HUES6 (cell line): ENCODE measurements at regions not wholly inside any gene's neighbourhood (a gene's known extent, or its start where the extent isn't known, plus 50 kb on each side); places are given as distances from the start of the nearest gene placed in this dataset.

Experiments
- H3K27ac ChIP-seq: 2 replicates; pipeline ENCODE4 v1.7.0; 2013; ENCODE audit warnings: low read depth, mild to moderate bottlenecking, low read length, inconsistent platforms
- H3K27me3 ChIP-seq: 2 replicates; pipeline ENCODE4 v1.6.1; 2013; ENCODE audit warnings: low read length; ENCODE audit not compliant: control insufficient read depth, insufficient read depth
- H3K36me3 ChIP-seq: 2 replicates; pipeline ENCODE4 v1.6.1; 2013; ENCODE audit warnings: low read length; ENCODE audit not compliant: control insufficient read depth, insufficient read depth
- H3K4me1 ChIP-seq: 2 replicates; pipeline ENCODE4 v1.6.1; 2013; ENCODE audit warnings: low read length; ENCODE audit not compliant: control insufficient read depth, insufficient read depth
- H3K4me3 ChIP-seq: 2 replicates; pipeline ENCODE4 v1.5.1; 2013; ENCODE audit warnings: low read depth, low read length
- H3K9ac ChIP-seq: one replicate; pipeline ENCODE4 v1.6.1; 2013; ENCODE audit warnings: mild to moderate bottlenecking, low read length
- H3K9me3 ChIP-seq: 2 replicates; pipeline ENCODE4 v1.6.1; 2013; ENCODE audit warnings: low read depth, low read length; ENCODE audit not compliant: control insufficient read depth, insufficient read depth

DNA sequence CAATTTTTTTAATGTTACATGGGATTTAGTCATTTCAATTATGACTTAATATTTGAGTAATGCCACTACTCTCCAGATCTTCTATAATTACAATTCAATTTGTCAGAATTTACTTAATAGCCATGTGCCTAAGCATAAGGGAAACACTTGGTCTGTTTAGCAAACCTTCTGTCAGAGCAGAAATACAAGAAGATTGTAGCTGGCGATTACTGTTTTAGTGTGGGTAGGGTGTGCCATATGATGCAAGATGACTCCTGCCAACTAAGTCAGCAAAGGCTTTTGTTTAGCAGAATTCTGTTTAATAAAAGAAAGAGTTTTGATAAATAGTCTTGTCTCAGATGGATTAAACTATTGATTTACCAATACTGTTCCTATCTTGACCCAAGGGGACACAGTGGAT, 455.4 kb downstream of the RNF144B start:
- H3K9me3 ChIP-seq: no peaks in the 10 kb centered on the region
- no peaks in the 10 kb centered on the region for H3K27me3 ChIP-seq
- H3K4me3 ChIP-seq: no peak overlapping the region
- H3K27ac ChIP-seq: no peak overlapping the region
- no peak overlapping the region for H3K9ac ChIP-seq
- no peaks in the 10 kb centered on the region for H3K4me1 ChIP-seq
- no peaks in the 10 kb centered on the region for H3K36me3 ChIP-seq

DNA sequence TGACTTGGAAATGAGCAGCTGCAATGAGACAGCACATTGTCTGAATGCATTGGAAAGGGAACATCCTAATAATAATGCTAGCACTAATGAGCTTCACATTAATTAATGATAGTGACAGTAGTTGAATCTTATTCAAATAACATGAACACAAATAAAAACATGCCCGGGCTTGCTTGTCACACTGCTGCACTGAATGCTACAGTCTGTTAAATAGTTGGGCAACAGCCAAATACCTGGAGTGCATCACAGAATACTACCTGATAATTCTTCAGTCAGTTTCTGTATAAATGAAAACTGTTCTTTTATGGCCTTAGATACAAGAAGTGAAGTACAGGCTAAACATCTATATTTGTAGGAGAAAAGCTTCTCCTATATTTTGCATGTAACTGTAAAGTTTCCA, 458.7 kb downstream of the RNF144B start:
- Histone ChIP-seq H3K27me3 (no peaks in the 10 kb centered on the region), H3K4me3 (no peak overlapping the region), H3K27ac (no peak overlapping the region), H3K36me3 (no peaks in the 10 kb centered on the region), H3K4me1 (no peaks in the 10 kb centered on the region), H3K9me3 (no peaks in the 10 kb centered on the region), H3K9ac (no peak overlapping the region)

DNA sequence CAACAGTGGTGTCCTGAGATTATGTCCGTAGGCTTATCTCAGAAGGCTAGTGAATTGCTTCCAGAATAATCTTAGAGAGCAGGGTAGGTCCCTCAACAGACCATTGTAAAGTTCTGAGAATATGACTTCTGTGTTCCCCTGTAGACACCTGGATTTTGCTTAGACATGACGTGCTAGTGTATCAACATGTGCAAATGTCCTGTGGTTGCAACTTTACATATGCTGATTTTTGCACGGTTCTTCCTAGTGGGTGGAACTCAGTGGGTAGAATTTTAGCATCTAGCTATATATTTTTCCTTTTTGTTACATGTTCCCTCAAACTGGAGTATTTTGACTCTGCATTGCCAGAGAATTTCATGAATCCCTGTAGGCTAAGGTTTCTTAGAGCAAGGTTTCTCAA, 459.2 kb downstream of the RNF144B start:
- Histone ChIP-seq H3K4me1 (no peaks in the 10 kb centered on the region), H3K4me3 (no peak overlapping the region), H3K36me3 (no peaks in the 10 kb centered on the region), H3K27me3 (no peaks in the 10 kb centered on the region), H3K9ac (no peak overlapping the region), H3K27ac (no peak overlapping the region), H3K9me3 (no peaks in the 10 kb centered on the region)

DNA sequence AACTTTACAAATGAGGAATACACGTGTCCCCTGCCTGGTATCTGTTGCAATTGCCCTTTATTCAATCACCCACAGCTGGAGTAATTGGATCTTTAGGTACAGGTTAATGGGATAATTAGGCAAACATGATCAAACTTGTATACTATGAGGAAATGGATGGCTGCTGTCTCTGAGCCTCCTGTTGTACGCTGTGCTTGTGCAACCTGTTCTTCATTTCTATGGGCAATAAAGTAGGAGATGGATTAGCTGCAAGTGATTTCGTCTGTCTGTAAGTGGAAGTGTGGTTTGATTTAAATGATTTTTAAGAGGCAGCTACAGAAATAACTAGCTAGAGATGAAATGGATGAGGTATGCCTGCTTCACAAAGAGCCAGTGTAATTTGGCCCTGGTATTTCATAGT, 474.1 kb downstream of the RNF144B start:
- Histone ChIP-seq H3K27me3 (no peaks in the 10 kb centered on the region), H3K9ac (no peak overlapping the region), H3K4me1 (no peaks in the 10 kb centered on the region), H3K4me3 (no peak overlapping the region), H3K36me3 (no peaks in the 10 kb centered on the region), H3K9me3 (no peaks in the 10 kb centered on the region), H3K27ac (no peak overlapping the region)

DNA sequence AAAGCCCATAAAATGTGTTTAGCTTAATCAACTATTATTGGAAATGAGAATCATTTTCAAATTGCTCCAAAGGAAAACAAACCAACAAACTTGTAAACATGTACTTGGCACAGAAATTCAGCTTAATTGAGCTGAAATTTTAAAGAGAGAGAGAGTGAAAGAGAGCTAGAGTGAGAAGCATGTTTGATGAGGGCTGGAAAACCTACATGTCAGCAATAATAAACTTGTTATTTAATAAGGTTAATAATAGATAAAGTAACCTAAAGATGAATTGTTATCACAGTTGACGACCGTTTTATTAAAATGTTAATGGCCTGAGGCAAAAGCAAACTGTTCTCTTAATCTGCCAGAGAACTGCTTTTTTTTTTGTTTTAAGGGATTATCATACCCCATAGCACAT, 496.1 kb downstream of the RNF144B start:
- Histone ChIP-seq H3K36me3 (no peaks in the 10 kb centered on the region), H3K9ac (no peak overlapping the region), H3K4me1 (no peaks in the 10 kb centered on the region), H3K4me3 (no peak overlapping the region), H3K27ac (no peak overlapping the region), H3K9me3 (no peaks in the 10 kb centered on the region), H3K27me3 (no peaks in the 10 kb centered on the region)

DNA sequence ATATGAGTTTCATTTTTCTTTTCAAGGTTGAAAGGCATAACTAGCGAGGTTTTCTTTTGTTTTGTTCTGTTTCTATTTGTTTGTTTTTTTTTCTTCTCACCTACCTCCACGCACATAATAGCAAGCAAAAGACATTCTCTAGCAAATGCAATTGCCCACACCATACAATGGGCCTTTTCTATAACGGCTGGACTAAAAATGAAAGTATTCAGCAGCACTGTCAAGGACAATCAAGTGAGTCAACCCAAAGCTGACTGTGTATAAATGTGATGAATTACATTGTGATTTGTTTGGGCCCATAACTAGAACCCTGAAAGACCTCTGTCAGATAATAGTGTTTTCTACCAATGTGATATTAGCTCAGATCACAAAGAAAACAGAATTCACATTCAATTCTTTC, 496.7 kb downstream of the RNF144B start:
- H3K9me3 ChIP-seq: no peaks in the 10 kb centered on the region

DNA sequence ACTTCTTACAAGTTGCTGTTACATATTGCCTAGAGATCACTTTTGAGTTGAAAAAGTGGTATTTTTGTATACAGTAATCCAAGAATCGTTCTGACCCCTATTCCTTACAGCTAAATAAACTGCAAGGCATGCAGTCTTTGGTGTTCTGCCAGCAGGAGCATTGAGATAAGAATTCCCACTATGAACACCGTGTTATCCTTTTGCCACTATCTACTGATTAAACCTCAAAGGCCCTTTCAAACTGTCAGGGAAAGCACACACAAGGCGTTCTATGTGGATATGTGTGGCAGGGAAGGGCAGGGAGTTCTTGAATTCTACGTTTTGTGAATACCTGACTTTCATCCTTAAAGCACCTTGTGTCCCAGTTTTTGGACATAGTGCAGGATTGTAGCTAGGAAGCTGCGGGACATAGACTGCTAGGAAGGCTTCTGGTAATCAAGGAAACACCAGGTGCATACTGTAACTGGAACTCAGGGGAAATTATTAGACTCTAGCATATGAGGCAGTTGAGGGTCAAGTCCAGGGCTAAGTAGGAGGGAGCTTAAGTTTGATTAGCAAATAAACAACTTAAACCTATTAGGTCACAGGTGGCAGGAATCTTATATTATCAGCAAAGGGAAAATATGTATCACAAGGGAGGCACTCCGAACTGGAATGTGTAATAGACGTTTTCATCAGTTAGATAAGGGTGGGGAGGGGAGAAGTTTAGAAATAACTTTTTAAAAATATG, 506.6 kb downstream of the RNF144B start:
- Histone ChIP-seq H3K9ac (no peak overlapping the region), H3K27ac (no peak overlapping the region), H3K4me3 (no peak overlapping the region), H3K4me1 (no peaks in the 10 kb centered on the region), H3K9me3 (no peaks in the 10 kb centered on the region), H3K27me3 (no peaks in the 10 kb centered on the region), H3K36me3 (no peaks in the 10 kb centered on the region)

More for the DNA sequence above, 496.7 kb downstream of the RNF144B start:
- H3K4me1 ChIP-seq: no peaks in the 10 kb centered on the region
- H3K4me3 ChIP-seq: no peak overlapping the region
- H3K9ac ChIP-seq: no peak overlapping the region
- H3K27ac ChIP-seq: no peak overlapping the region
- H3K36me3 ChIP-seq: no peaks in the 10 kb centered on the region
- no peaks in the 10 kb centered on the region for H3K27me3 ChIP-seq

DNA sequence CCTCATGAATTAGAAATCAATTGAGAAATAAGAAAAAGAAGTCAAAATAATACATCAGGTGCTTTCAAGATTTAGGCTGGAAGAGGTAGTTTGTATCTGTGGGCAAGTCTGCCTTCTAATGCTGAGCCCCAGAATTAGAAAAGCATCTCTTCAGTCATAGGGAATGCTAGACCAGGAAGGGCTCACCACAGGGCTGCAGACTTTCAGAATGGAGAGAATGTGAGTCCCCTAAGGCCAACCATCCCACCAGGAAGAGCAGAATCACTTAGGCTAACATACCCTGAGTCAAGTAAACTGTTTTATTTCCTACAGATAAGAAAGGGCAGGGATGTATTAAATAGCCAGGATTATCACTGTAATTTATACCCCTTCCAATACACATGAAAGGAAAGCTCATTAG, 510.2 kb downstream of the RNF144B start:
- H3K4me1 ChIP-seq: no peaks in the 10 kb centered on the region
- H3K9me3 ChIP-seq: no peaks in the 10 kb centered on the region
- no peak overlapping the region for H3K4me3 ChIP-seq
- H3K36me3 ChIP-seq: no peaks in the 10 kb centered on the region
- H3K27ac ChIP-seq: no peak overlapping the region
- no peak overlapping the region for H3K9ac ChIP-seq
- H3K27me3 ChIP-seq: no peaks in the 10 kb centered on the region

DNA sequence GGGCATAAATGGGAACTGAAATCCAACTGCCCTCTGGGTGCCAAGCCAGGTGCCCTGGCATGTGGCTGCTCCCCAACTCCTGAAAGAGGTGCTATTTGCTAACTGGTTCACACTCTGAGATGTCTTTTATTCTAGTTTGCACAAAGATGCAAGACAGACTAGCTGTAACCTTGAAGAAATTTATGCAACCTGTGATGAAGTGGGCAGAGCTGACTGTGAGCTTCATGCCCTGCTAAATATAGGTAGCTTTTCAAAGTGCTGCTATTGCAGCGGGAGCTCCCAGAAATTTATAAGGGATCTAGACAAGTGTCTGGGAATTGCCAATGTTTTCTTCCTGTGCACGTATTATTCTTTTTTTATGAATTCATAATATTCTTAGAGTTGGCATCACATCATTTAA, 517.5 kb downstream of the RNF144B start:
- Histone ChIP-seq H3K4me3 (no peak overlapping the region), H3K4me1 (no peaks in the 10 kb centered on the region), H3K27me3 (no peaks in the 10 kb centered on the region), H3K36me3 (no peaks in the 10 kb centered on the region), H3K27ac (no peak overlapping the region), H3K9ac (no peak overlapping the region), H3K9me3 (no peaks in the 10 kb centered on the region)

DNA sequence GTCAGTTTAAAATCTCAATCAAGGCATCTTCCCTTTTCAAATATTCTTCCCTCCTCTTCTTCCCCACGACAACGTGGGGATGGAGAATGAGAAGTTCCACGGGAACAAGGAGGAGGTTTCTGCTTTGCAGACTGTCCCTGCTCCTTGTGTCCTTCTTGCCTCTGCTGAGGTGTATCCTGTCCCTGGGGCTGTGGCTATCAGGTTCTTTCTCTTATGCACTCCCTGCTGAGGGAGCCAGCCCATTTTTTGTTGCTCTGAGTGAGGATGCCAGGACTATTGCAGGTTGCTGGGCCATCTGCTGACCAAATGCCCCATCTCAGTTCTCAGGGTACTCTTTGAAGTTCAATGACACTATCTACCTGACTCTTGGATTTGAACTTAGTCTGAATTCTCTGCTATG, 533.6 kb downstream of the RNF144B start:
- Histone ChIP-seq H3K27ac (no peak overlapping the region), H3K4me1 (peaks cover 8% of the 10 kb centered on the region; the same call in 1 of the 2 replicates), H3K9me3 (no peaks in the 10 kb centered on the region), H3K27me3 (no peaks in the 10 kb centered on the region), H3K36me3 (no peaks in the 10 kb centered on the region), H3K9ac (no peak overlapping the region), H3K4me3 (no peak overlapping the region)

DNA sequence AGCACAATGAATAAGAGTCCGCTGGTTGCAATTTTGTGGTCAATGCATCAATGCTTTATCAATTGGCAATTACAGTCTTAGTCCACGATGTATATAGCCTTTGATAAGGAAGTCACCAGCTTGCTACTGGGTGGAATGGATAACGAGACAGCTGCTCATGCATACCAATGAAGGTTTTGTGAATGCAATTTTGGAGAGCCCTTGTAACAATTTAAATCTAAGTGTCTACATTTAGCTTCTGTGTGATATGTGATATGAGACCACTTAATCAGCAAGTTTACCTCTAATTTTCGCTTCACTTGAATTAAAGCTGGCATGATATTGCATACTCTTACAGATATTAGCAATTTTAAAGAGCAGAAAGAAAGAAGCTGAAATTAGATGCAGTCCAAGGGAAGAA, 543.9 kb downstream of the RNF144B start:
- Histone ChIP-seq H3K4me1 (no peaks in the 10 kb centered on the region), H3K36me3 (no peaks in the 10 kb centered on the region), H3K27ac (no peak overlapping the region), H3K4me3 (no peak overlapping the region), H3K27me3 (no peaks in the 10 kb centered on the region; the same call in 1 of the 2 replicates), H3K9ac (no peak overlapping the region), H3K9me3 (no peaks in the 10 kb centered on the region)
